Gastroesophageal sphincter (tissue), 3 donors: ENCODE measurements at regions not wholly inside any gene's neighbourhood (a gene's known extent, or its start where the extent isn't known, plus 50 kb on each side); places are given as distances from the start of the nearest gene placed in this dataset.

Experiments used
- CTCF ChIP-seq, 4 experiments: fragments of 200-600 bp in 2 of 4; fragments of 450-650 bp in 2 of 4; sonication (generic) in 1 of 4; IDR thresholded peaks; one replicate each; pipeline ENCODE4 v1.5.1; 2017 to 2019; ENCODE audit warnings: antibody characterized with exemption in 4 of 4, mild to moderate bottlenecking in 2 of 4, moderate library complexity in 2 of 4
- EP300 ChIP-seq: sonication (generic); formaldehyde crosslinking; IDR thresholded peaks from one replicate; pipeline ENCODE4 v1.6.1; 2017; ENCODE audit warnings: antibody characterized with exemption, mild to moderate bottlenecking
- POLR2A ChIP-seq, 2 donors: fragments of 450-650 bp; IDR thresholded peaks; one replicate each; pipeline ENCODE4 v1.6.1; 2017; ENCODE audit warnings: antibody characterized with exemption in 2 of 2, mild to moderate bottlenecking in 2 of 2, moderate library complexity in 1 of 2

- no peak for TF ChIP-seq EP300
- TF ChIP-seq CTCF (IDR thresholded peaks at IDR 0.05): no peak
- TF ChIP-seq POLR2A (IDR thresholded peaks at IDR 0.05): no peak
These were observed 165.4 kb upstream of the SSTR1 start for GRCh38 chr14:38042322-38042721.
